Kidney (tissue), 13 donors: ENCODE measurements at regions not wholly inside any gene's neighbourhood (a gene's known extent, or its start where the extent isn't known, plus 50 kb on each side); places are given as distances from the start of the nearest gene placed in this dataset.

ENCODE experiments used
- DNase-seq, 5 donors: peaks; one replicate each; pipeline ENCODE4 v3.0.0-alpha.2; 2013 to 2020
- FAIRE-seq: peaks from 2 replicates; lab custom pipeline; 2012; peaks lifted over from hg19 to GRCh38; lab: Jason Lieb, UNC
- H3K27ac ChIP-seq, 2 donors: one replicate each; pipeline ENCODE4 v1.7.0; 2013; ENCODE audit warnings: low read depth in 2 of 2, low read length in 2 of 2, inconsistent platforms in 1 of 2
- H3K27me3 ChIP-seq: one replicate; pipeline ENCODE4 v1.7.1; 2013; ENCODE audit warnings: low read length, inconsistent platforms; ENCODE audit not compliant: control insufficient read depth, insufficient read depth
- H3K36me3 ChIP-seq, 3 donors: one replicate each; pipeline versions ENCODE4 v1.7.0 to v1.7.1; 2013; ENCODE audit warnings: low read length in 3 of 3, control low read depth in 1 of 3, inconsistent platforms in 1 of 3; ENCODE audit not compliant: insufficient read depth in 3 of 3, control insufficient read depth in 2 of 3
- H3K4me1 ChIP-seq, 3 donors: one replicate each; pipeline versions ENCODE4 v1.7.0 to v1.7.1; 2013; ENCODE audit warnings: low read length in 3 of 3, inconsistent platforms in 1 of 3, low read depth in 1 of 3; ENCODE audit not compliant: control insufficient read depth in 2 of 3, insufficient read depth in 2 of 3
- H3K4me3 ChIP-seq, 3 donors: one replicate each; pipeline versions ENCODE4 v1.7.0 to v1.8.1; 2013; ENCODE audit warnings: low read length in 3 of 3, control low read depth in 1 of 3, inconsistent platforms in 1 of 3
- H3K9ac ChIP-seq, 3 donors: one replicate each; pipeline versions ENCODE4 v1.7.0 to v1.7.1; 2013; ENCODE audit warnings: low read length in 3 of 3, control low read depth in 1 of 3, inconsistent platforms in 1 of 3
- H3K9me3 ChIP-seq, 3 donors: one replicate each; pipeline versions ENCODE4 v1.7.0 to v1.7.1; 2013; ENCODE audit warnings: low read length in 3 of 3, control low read depth in 1 of 3, inconsistent platforms in 1 of 3; ENCODE audit not compliant: control insufficient read depth in 2 of 3, insufficient read depth in 1 of 3
- intact Hi-C: fragments of 100-400 bp; cut with DNase I; formaldehyde crosslinking; loops from one replicate; pipeline ENCODE4 v1.11.1; 2022
- TF ChIP-seq, protein P1 (sequence below): IDR thresholded peaks from 3 replicates; pipeline ENCODE4 v1.5.1; 2012; ENCODE audit warnings: mild to moderate bottlenecking, moderate library complexity, borderline replicate concordance; ENCODE audit not compliant: insufficient read depth; ENCODE audit errors: extremely low read depth
- donor health status: control.
- donor health status: control.
- donor health status: control.
- donor health status: control.
- donor health status: control.
- donor health status: DM: yes; HTN: yes; CAD: no.
- donor health status: Normal renal cell carcinoma (clear cell type).

DNA sequence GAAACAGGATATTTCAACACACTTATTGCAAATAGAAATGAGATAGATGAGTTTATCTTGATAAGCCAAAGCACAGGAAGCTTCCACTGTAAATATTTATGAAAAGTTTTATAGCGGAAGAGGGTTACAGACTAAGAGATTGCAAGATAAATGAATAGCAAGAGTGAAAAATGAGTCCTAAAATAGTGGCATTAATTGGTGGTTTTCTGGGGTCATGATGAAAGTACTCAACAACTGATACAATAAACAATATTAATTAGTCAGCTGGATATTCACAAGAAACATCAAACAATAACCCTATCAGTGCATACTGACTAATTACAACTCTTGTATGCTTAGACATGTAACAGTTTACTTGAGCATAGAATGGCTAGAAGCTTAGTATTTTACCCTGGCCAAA, 154.8 kb upstream of the CHODL start:
- no peak overlapping the region for H3K9ac ChIP-seq
- DNase-seq (peak in 1 of 5 donors; percentile 1), FAIRE-seq (no peak)
- no peaks in the 10 kb centered on the region for H3K27me3 ChIP-seq
- no peaks in the 10 kb centered on the region for H3K36me3 ChIP-seq
- TF ChIP-seq, protein P1, sequence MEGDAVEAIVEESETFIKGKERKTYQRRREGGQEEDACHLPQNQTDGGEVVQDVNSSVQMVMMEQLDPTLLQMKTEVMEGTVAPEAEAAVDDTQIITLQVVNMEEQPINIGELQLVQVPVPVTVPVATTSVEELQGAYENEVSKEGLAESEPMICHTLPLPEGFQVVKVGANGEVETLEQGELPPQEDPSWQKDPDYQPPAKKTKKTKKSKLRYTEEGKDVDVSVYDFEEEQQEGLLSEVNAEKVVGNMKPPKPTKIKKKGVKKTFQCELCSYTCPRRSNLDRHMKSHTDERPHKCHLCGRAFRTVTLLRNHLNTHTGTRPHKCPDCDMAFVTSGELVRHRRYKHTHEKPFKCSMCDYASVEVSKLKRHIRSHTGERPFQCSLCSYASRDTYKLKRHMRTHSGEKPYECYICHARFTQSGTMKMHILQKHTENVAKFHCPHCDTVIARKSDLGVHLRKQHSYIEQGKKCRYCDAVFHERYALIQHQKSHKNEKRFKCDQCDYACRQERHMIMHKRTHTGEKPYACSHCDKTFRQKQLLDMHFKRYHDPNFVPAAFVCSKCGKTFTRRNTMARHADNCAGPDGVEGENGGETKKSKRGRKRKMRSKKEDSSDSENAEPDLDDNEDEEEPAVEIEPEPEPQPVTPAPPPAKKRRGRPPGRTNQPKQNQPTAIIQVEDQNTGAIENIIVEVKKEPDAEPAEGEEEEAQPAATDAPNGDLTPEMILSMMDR = no peak
- intact Hi-C loops = no loop called here
- no peaks in the 10 kb centered on the region for H3K4me1 ChIP-seq
- H3K9me3 ChIP-seq = peaks cover 0 to 19% (median 2%) of the 10 kb centered on the region in 3 donors
- no peak overlapping the region for H3K4me3 ChIP-seq
- no peak overlapping the region for H3K27ac ChIP-seq

DNA sequence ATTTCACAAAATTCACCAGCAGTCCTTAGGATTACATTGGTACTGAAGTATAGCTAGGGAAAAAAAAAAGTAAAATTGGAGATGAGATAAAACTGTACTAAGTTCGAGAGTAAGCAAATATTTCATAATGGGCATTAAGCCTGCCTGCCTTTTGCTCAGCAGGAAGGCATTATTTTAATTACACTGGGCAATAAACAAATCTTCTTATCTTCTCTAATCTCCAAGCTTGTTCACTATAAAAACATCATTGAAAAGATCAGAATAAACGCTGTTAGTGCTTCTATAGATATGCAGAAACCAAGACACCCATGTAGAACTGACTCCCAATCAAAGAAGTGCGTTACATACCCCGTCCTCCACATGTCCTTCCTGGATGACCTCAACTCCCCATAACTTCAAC, 174.2 kb upstream of the CHODL start:
- TF ChIP-seq, protein P1 = no peak

DNA sequence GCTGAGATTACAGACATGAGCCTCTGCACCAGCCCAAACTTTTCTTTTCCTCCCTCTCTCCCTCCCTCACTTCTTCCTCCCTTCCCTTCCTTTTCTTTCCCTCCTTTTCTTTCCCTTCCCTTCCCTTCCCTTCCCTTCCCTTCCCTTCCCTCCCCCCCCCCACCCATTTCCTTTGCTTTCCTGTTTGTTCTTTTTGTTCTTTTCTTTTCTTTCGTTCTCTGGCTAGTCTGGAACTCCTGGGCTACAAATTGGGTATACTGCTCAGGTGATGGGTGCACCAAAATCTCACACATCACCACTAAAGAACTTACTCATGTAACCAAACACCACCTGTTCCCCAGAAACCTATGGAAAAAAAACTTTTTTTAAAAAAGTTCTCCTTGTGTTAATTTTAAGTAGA, 174.8 kb upstream of the CHODL start:
- no peak overlapping the region for H3K9ac ChIP-seq
- no peak for FAIRE-seq
- no peaks in the 10 kb centered on the region for H3K27me3 ChIP-seq
- no peaks in the 10 kb centered on the region for H3K4me1 ChIP-seq
- H3K9me3 ChIP-seq = no peaks in the 10 kb centered on the region
- TF ChIP-seq, protein P1 = no peak
- H3K36me3 ChIP-seq = no peaks in the 10 kb centered on the region
- intact Hi-C loops = no loop called here
- H3K4me3 ChIP-seq = no peak overlapping the region
- no peak overlapping the region for H3K27ac ChIP-seq
- no peak for DNase-seq

More for the DNA sequence above, 174.2 kb upstream of the CHODL start:
- H3K36me3 ChIP-seq = no peaks in the 10 kb centered on the region
- H3K4me3 ChIP-seq = no peak overlapping the region
- intact Hi-C loops = no loop called here
- no peak for DNase-seq
- FAIRE-seq = no peak
- no peaks in the 10 kb centered on the region for H3K4me1 ChIP-seq
- H3K9me3 ChIP-seq = no peaks in the 10 kb centered on the region
- no peak overlapping the region for H3K9ac ChIP-seq
- H3K27me3 ChIP-seq = no peaks in the 10 kb centered on the region
- no peak overlapping the region for H3K27ac ChIP-seq

DNA sequence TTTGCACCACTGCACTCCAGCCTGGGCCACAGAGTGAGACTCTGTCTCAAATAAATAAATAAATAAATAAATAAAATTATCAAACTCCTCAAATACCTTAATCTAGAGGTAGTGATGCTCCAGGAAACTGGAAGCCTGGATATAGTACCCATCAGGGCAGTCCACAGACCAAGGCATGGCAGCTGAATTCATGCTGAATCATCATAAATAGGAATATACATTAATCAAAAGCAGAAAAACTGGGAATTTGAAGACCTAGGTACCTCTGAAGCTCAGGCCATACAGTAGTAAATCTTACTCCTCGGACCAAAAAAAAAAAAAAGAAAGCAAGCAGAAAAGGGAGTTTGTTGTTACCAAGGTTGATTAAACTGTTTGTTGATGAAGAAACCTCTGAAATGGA, 184.2 kb upstream of the CHODL start:
- no peak overlapping the region for H3K27ac ChIP-seq
- H3K27me3 ChIP-seq = no peaks in the 10 kb centered on the region
- intact Hi-C loops = no loop called here
- no peak overlapping the region for H3K9ac ChIP-seq
- TF ChIP-seq, protein P1 = no peak
- H3K36me3 ChIP-seq = no peaks in the 10 kb centered on the region
- no peak for DNase-seq
- no peak for FAIRE-seq
- no peak overlapping the region for H3K4me3 ChIP-seq
- H3K9me3 ChIP-seq = no peaks in the 10 kb centered on the region
- no peaks in the 10 kb centered on the region for H3K4me1 ChIP-seq
